K562 (cell line): ENCODE measurements at regions not wholly inside any gene's neighbourhood (a gene's known extent, or its start where the extent isn't known, plus 50 kb on each side); places are given as distances from the start of the nearest gene placed in this dataset.

Experiments
- ERF ChIP-seq: fragments of 450-650 bp; formaldehyde crosslinking; IDR thresholded peaks from 2 replicates; pipeline ENCODE4 v1.4.0; 2020; ENCODE audit warnings: mild to moderate bottlenecking, mixed read lengths
- FOXK1 ChIP-seq: sonication (generic); formaldehyde crosslinking; IDR thresholded peaks from 2 replicates; pipeline ENCODE4 v1.8.0; 2022; ENCODE audit warnings: missing genetic modification reagents, mild to moderate bottlenecking, borderline replicate concordance
- GATAD2A ChIP-seq: fragments of 450-650 bp; IDR thresholded peaks from 2 replicates; pipeline ENCODE4 v1.6.1; 2017
- MTA3 ChIP-seq: fragments of 450-650 bp; formaldehyde crosslinking; IDR thresholded peaks from 2 replicates; pipeline ENCODE4 v1.6.1; 2017; ENCODE audit warnings: mild to moderate bottlenecking, borderline replicate concordance
- POLR2A ChIP-seq: fragments of 450-650 bp; conservative IDR thresholded peaks from 2 replicates; pipeline ENCODE4 v1.6.1; 2016
- RAD21 ChIP-seq, 2 experiments: fragments of 250-450 bp in 1 of 2; fragments of 450-650 bp in 1 of 2; sonication (Bioruptor Pico) in 1 of 2; formaldehyde crosslinking in 1 of 2; IDR thresholded peaks in 1 of 2; conservative IDR thresholded peaks in 1 of 2; 2 replicates each; pipeline versions ENCODE4 v1.4.0 to v1.8.0; 2020 to 2022; ENCODE audit warnings: mild to moderate bottlenecking in 2 of 2, moderate library complexity in 1 of 2
- ZFX ChIP-seq: sonication (generic); formaldehyde crosslinking; IDR thresholded peaks from 2 replicates; pipeline ENCODE4 v1.8.0; 2022; ENCODE audit warnings: mild to moderate bottlenecking, missing genetic modification reagents, moderate library complexity
- ZNF146 ChIP-seq: IDR thresholded peaks from one replicate; pipeline ENCODE4 v1.6.1; 2018; ENCODE audit warnings: missing compliant biosample characterization; ENCODE audit not compliant: unreplicated experiment
- TF ChIP-seq, protein P1 (sequence below), 3 experiments: IDR thresholded peaks in 2 of 3; conservative IDR thresholded peaks in 1 of 3; 2 replicates each; pipeline ENCODE4 v1.5.1; 2011 to 2012; ENCODE audit warnings: low read length in 3 of 3, mild to moderate bottlenecking in 3 of 3, control low read depth in 2 of 3, improper control_type of control experiment in 1 of 3, inconsistent platforms in 1 of 3, low read depth in 1 of 3, mixed read lengths in 1 of 3, moderate library complexity in 1 of 3; ENCODE audit not compliant: insufficient read depth in 2 of 3
- TF ChIP-seq, protein P2 (sequence below): sonication (generic); formaldehyde crosslinking; IDR thresholded peaks from 2 replicates; pipeline ENCODE4 v1.9.0; 2022; ENCODE audit warnings: mild to moderate bottlenecking, missing genetic modification reagents

DNA sequence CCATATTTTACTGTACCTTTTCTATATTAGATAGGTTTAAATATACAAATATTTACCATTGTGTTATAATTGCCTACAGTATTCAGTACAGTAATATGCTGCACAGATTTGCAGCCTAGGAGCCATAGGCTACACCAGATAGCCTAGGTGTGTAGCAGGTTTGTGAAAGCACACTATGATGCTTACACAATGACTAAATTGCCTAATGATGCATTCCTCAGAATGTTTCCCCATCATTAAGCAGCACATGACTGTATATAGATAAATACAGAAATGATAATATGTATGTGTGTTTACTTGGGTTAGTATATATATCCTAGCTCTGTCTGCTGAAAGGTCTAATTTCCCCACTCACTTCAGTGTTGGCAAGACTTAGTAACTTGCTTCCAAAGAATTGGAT lies 65.8 kb downstream of the MYL3 start:
- TF ChIP-seq ERF (CRISPR knock-in tag): no peak
- no peak for TF ChIP-seq RAD21 (CRISPR knock-in tag; conservative IDR thresholded peaks at IDR 0.05 in 1 of 2, IDR thresholded peaks at IDR 0.05 in 1 of 2)
- TF ChIP-seq ZFX (CRISPR knock-in tag): no peak
- TF ChIP-seq POLR2A: no peak
- no peak for TF ChIP-seq GATAD2A
- TF ChIP-seq, protein P1, sequence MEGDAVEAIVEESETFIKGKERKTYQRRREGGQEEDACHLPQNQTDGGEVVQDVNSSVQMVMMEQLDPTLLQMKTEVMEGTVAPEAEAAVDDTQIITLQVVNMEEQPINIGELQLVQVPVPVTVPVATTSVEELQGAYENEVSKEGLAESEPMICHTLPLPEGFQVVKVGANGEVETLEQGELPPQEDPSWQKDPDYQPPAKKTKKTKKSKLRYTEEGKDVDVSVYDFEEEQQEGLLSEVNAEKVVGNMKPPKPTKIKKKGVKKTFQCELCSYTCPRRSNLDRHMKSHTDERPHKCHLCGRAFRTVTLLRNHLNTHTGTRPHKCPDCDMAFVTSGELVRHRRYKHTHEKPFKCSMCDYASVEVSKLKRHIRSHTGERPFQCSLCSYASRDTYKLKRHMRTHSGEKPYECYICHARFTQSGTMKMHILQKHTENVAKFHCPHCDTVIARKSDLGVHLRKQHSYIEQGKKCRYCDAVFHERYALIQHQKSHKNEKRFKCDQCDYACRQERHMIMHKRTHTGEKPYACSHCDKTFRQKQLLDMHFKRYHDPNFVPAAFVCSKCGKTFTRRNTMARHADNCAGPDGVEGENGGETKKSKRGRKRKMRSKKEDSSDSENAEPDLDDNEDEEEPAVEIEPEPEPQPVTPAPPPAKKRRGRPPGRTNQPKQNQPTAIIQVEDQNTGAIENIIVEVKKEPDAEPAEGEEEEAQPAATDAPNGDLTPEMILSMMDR (IDR thresholded peaks at IDR 0.05 in 2 of 3, conservative IDR thresholded peaks at IDR 0.05 in 1 of 3; ENCODE audit: insufficient read depth in 2 of 3, low read depth in 1 of 3, low read length in 3 of 3): no peak
- TF ChIP-seq FOXK1 (CRISPR knock-in tag): no peak
- no peak for TF ChIP-seq MTA3
- TF ChIP-seq ZNF146: no peak
- TF ChIP-seq, protein P2, sequence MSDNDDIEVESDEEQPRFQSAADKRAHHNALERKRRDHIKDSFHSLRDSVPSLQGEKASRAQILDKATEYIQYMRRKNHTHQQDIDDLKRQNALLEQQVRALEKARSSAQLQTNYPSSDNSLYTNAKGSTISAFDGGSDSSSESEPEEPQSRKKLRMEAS (CRISPR knock-in tag): no peak
